HEK293 (cell line): ENCODE measurements at regions not wholly inside any gene's neighbourhood (a gene's known extent, or its start where the extent isn't known, plus 50 kb on each side); places are given as distances from the start of the nearest gene placed in this dataset.

Source experiments
- CTCF ChIA-PET: fragments of 350-600 bp; formaldehyde crosslinking; extraction: SDS; loops from one replicate; lab custom pipeline; 2021; ENCODE audit warnings: antibody characterized with exemption; lab: Yijun Ruan, JAX
- POLR2A ChIA-PET: fragments of 300-600 bp; formaldehyde crosslinking; extraction: SDS; loops from one replicate; lab custom pipeline; 2020; ENCODE audit warnings: antibody characterized with exemption, inconsistent platforms; lab: Yijun Ruan, JAX
- H3K27ac ChIP-seq: fragments of 200-500 bp; sonication (Bioruptor generic); 2 replicates; pipeline ENCODE4 v1.5.1; 2014; ENCODE audit warnings: low read depth, low read length, control low read depth, inconsistent platforms; ENCODE audit errors: extremely low read depth
- H3K36me3 ChIP-seq, 2 experiments: fragments of 200-500 bp in 1 of 2; sonication (Bioruptor generic) in 1 of 2; 1 replicate in 1 of 2; 2 replicates in 1 of 2; pipeline ENCODE4 v1.5.1; 2014 to 2017; ENCODE audit warnings: inconsistent platforms in 2 of 2, low read length in 2 of 2; ENCODE audit not compliant: control insufficient read depth in 2 of 2, insufficient read depth in 1 of 2
- H3K4me1 ChIP-seq: fragments of 200-500 bp; sonication (Bioruptor generic); 2 replicates; pipeline ENCODE4 v1.5.1; 2014; ENCODE audit warnings: mild to moderate bottlenecking, low read length, inconsistent platforms; ENCODE audit not compliant: control insufficient read depth, insufficient read depth
- H3K4me3 ChIP-seq: 2 replicates; pipeline ENCODE4 v1.5.1; 2011; ENCODE audit warnings: low read depth, mild to moderate bottlenecking, control low read depth, low read length, moderate library complexity
- H3K9me3 ChIP-seq: fragments of 200-500 bp; sonication (Bioruptor generic); 2 replicates; pipeline ENCODE4 v1.5.1; 2014; ENCODE audit warnings: low read depth, low read length, inconsistent platforms; ENCODE audit not compliant: control insufficient read depth, insufficient read depth
- BCL6B ChIP-seq: fragments of 450-650 bp; formaldehyde crosslinking; IDR thresholded peaks from 2 replicates; pipeline ENCODE4 v1.5.1; 2017; ENCODE audit warnings: missing biosample characterization, missing genetic modification characterization
- GLIS2 ChIP-seq: fragments of 450-650 bp; formaldehyde crosslinking; IDR thresholded peaks from 2 replicates; pipeline ENCODE4 v1.5.1; 2016; ENCODE audit warnings: missing biosample characterization, missing genetic modification characterization
- HOXD13 ChIP-seq: sonication (generic); formaldehyde crosslinking; IDR thresholded peaks from 2 replicates; pipeline ENCODE4 v1.8.0; 2022; ENCODE audit warnings: missing genetic modification reagents, borderline replicate concordance
- KLF9 ChIP-seq: fragments of 450-650 bp; formaldehyde crosslinking; IDR thresholded peaks from 2 replicates; pipeline ENCODE4 v1.5.1; 2016; ENCODE audit warnings: missing biosample characterization, missing genetic modification characterization, low read depth
- PRDM4 ChIP-seq: fragments of 450-650 bp; formaldehyde crosslinking; IDR thresholded peaks from 2 replicates; pipeline ENCODE4 v1.5.1; 2017; ENCODE audit warnings: missing biosample characterization, missing genetic modification characterization
- REPIN1 ChIP-seq: fragments of 450-650 bp; formaldehyde crosslinking; IDR thresholded peaks from 2 replicates; pipeline ENCODE4 v1.5.1; 2017; ENCODE audit warnings: missing biosample characterization, missing genetic modification characterization, low read depth
- WT1 ChIP-seq: fragments of 450-650 bp; formaldehyde crosslinking; IDR thresholded peaks from 2 replicates; pipeline ENCODE4 v1.5.1; 2016; ENCODE audit warnings: missing biosample characterization, missing genetic modification characterization
- YY1 ChIP-seq: fragments of 450-650 bp; formaldehyde crosslinking; IDR thresholded peaks from 2 replicates; pipeline ENCODE4 v1.5.1; 2018; ENCODE audit warnings: missing biosample characterization, missing genetic modification characterization
- ZBTB1 ChIP-seq: fragments of 450-650 bp; formaldehyde crosslinking; IDR thresholded peaks from 2 replicates; pipeline ENCODE4 v1.5.1; 2016; ENCODE audit warnings: missing biosample characterization, missing genetic modification characterization
- ZBTB26 ChIP-seq: fragments of 450-650 bp; formaldehyde crosslinking; optimal IDR thresholded peaks from 2 replicates; pipeline ENCODE3; 2016; ENCODE audit warnings: missing biosample characterization, mild to moderate bottlenecking, missing genetic modification characterization
- ZFP3 ChIP-seq: fragments of 450-650 bp; formaldehyde crosslinking; IDR thresholded peaks from 2 replicates; pipeline ENCODE4 v1.5.1; 2016; ENCODE audit warnings: low read depth, missing biosample characterization, missing genetic modification characterization
- ZNF121 ChIP-seq: fragments of 450-650 bp; formaldehyde crosslinking; IDR thresholded peaks from 2 replicates; pipeline ENCODE4 v1.5.1; 2016; ENCODE audit warnings: missing biosample characterization, missing genetic modification characterization
- ZNF133 ChIP-seq: fragments of 450-650 bp; formaldehyde crosslinking; IDR thresholded peaks from 2 replicates; pipeline ENCODE4 v1.5.1; 2016; ENCODE audit warnings: missing biosample characterization, missing genetic modification characterization
- ZNF19 ChIP-seq: fragments of 450-650 bp; formaldehyde crosslinking; IDR thresholded peaks from 2 replicates; pipeline ENCODE4; 2016; ENCODE audit warnings: missing biosample characterization, missing genetic modification characterization, low read depth
- ZNF2 ChIP-seq: fragments of 450-650 bp; formaldehyde crosslinking; IDR thresholded peaks from 2 replicates; pipeline ENCODE4 v1.5.1; 2016; ENCODE audit warnings: missing biosample characterization, missing genetic modification characterization
- ZNF23 ChIP-seq: fragments of 450-650 bp; formaldehyde crosslinking; IDR thresholded peaks from 2 replicates; pipeline ENCODE4 v1.5.1; 2016; ENCODE audit warnings: missing biosample characterization, missing genetic modification characterization, borderline replicate concordance
- ZNF24 ChIP-seq: fragments of 450-650 bp; formaldehyde crosslinking; IDR thresholded peaks from 2 replicates; pipeline ENCODE4 v1.5.1; 2016; ENCODE audit warnings: missing biosample characterization, missing genetic modification characterization
- ZNF426 ChIP-seq: fragments of 450-650 bp; formaldehyde crosslinking; IDR thresholded peaks from 2 replicates; pipeline ENCODE4 v1.5.1; 2017; ENCODE audit warnings: missing biosample characterization, missing genetic modification characterization, mild to moderate bottlenecking, inconsistent platforms, moderate library complexity
- ZNF48 ChIP-seq: fragments of 450-650 bp; formaldehyde crosslinking; IDR thresholded peaks from 2 replicates; pipeline ENCODE4 v1.5.1; 2016; ENCODE audit warnings: missing biosample characterization, missing genetic modification characterization
- ZNF521 ChIP-seq: fragments of 450-650 bp; formaldehyde crosslinking; IDR thresholded peaks from 2 replicates; pipeline ENCODE4 v1.5.1; 2017; ENCODE audit warnings: missing biosample characterization, mild to moderate bottlenecking, missing genetic modification characterization
- ZNF549 ChIP-seq: fragments of 450-650 bp; IDR thresholded peaks from 2 replicates; pipeline ENCODE4 v1.5.1; 2018; ENCODE audit warnings: missing biosample characterization, missing genetic modification characterization, mild to moderate bottlenecking, inconsistent platforms, moderate library complexity
- ZNF704 ChIP-seq: fragments of 450-650 bp; formaldehyde crosslinking; IDR thresholded peaks from 2 replicates; pipeline ENCODE4 v1.5.1; 2016; ENCODE audit warnings: missing biosample characterization, missing genetic modification characterization
- ZNF76 ChIP-seq: fragments of 450-650 bp; formaldehyde crosslinking; IDR thresholded peaks from 2 replicates; pipeline ENCODE4; 2016; ENCODE audit warnings: low read depth, missing biosample characterization, missing genetic modification characterization, borderline replicate concordance
- ZSCAN23 ChIP-seq: fragments of 450-650 bp; formaldehyde crosslinking; IDR thresholded peaks from 2 replicates; pipeline ENCODE4 v1.5.1; 2016; ENCODE audit warnings: missing biosample characterization, missing genetic modification characterization

GRCh38 chr11:56909563-56909962 lies 79.2 kb upstream of the OR5AK2 start (continued):
- TF ChIP-seq PRDM4 (no peak), KLF9 (no peak), ZNF704 (tag by site-specific recombination) (no peak), ZNF121 (tag by site-specific recombination) (no peak), ZNF19 (tag by site-specific recombination) (no peak), ZNF76 (tag by site-specific recombination) (no peak), YY1 (tag by site-specific recombination) (no peak), ZBTB26 (tag by site-specific recombination) (no peak), ZNF23 (tag by site-specific recombination) (no peak), WT1 (tag by site-specific recombination) (no peak)
- TF ChIP-seq, all 188 proteins: peak for 0

GRCh38 chr11:56909080-56909479 lies 79.6 kb upstream of the OR5AK2 start:
- Histone ChIP-seq H3K27ac (no peak overlapping the region), H3K36me3 (no peaks in the 10 kb centered on the region), H3K4me3 (no peak overlapping the region), H3K9me3 (no peaks in the 10 kb centered on the region), H3K4me1 (no peaks in the 10 kb centered on the region)
- no peak for TF ChIP-seq ZFP3 (tag by site-specific recombination)
- no peak for TF ChIP-seq ZNF24
- no peak for TF ChIP-seq ZNF121 (tag by site-specific recombination)
- no peak for TF ChIP-seq ZNF426
- TF ChIP-seq ZNF133, result no peak
- no peak for TF ChIP-seq ZSCAN23 (tag by site-specific recombination)
- no peak for TF ChIP-seq ZNF521 (tag by site-specific recombination)
- TF ChIP-seq ZNF2, result no peak
- TF ChIP-seq PRDM4, result no peak
- TF ChIP-seq ZBTB1 (tag by site-specific recombination), result no peak
- TF ChIP-seq ZNF549 (tag by site-specific recombination), result no peak
- TF ChIP-seq BCL6B, result no peak
- TF ChIP-seq ZNF48 (tag by site-specific recombination), result no peak
- no peak for TF ChIP-seq HOXD13 (CRISPR knock-in tag)
- no peak for TF ChIP-seq REPIN1
- TF ChIP-seq GLIS2 (tag by site-specific recombination), result no peak
- POLR2A ChIA-PET, result no interaction called here
- CTCF ChIA-PET, result no interaction called here
